SIG-M5 treated with dmso at 0.1 percent for 504 hours (cell line): ENCODE measurements at regions not wholly inside any gene's neighbourhood (a gene's known extent, or its start where the extent isn't known, plus 50 kb on each side); places are given as distances from the start of the nearest gene placed in this dataset.
A peak's percentile ranks its signal among the peaks of the same experiment; 100 is the strongest.

Source experiments
- DNase-seq: peaks from one replicate; lab custom pipeline; 2025; ENCODE audit not compliant: unreplicated experiment; lab: John Stamatoyannopoulos, UW

DNA sequence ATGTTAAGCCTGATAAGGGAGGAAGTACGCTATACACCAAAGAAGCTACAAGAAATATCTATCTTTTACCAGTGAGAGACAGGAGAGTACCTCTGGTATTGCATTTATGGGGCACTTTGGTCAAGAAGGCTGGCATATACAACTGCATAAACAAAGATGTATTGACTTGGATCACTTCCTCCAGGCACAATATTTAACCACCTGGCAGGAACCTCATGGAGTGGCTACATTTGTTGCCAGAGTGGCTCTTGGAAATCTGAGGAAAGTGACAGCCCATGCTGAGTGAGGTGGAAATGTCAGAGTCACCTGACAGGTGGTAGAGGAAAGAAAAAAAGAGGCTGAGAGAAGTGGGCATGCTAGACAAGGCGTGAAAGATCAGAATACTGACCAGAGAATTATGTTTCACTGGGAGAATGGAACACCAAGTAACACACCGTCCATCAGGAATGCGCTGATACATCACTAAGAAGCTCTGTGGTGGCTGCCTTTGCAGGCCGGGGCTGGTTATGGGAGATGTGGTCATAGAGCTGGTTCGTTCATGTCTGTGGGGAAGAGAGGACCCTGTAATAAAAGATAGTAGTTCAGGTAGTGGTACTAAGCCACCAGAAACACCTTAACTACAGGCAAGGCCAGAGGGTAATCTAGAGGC, 61.4 kb upstream of the UFL1 start:
- no peak for DNase-seq

- DNase-seq: no peak
Measured at GRCh38 chr6:96465321-96465903, 56.2 kb upstream of the UFL1 start.

DNA sequence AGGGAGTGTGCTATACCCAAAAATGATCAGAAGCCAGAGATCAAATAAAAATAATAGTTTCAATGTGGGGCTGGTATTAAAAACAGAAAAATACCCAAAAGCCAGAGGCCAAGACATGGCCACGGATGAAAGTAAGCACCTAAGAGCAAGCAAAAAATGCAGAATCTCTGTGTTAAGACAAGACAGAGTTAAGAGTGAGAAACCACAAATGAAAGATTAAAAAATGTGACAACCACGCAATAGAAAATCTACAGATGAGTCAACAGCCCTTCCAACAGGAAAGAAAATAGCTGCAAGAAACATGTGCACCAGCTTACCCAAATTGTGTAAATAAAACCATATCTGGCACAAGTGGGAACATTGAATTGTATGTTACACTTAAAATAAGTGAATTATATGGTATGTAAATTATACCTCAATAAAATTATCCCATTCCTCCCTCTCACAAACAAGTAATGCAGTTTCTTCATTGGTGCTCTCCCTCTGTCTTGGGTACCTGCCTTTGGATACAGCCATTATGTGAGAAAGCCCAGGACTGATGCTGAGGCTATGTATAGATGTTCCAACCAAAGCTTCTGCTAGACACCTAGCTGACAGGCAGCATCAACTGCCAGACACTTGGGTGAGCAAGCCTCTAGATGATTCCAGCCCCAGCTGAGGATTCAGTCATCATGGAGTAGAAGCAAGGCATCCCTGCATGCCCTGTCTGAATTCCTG, 55.3 kb upstream of the UFL1 start:
- no peak for DNase-seq

DNA sequence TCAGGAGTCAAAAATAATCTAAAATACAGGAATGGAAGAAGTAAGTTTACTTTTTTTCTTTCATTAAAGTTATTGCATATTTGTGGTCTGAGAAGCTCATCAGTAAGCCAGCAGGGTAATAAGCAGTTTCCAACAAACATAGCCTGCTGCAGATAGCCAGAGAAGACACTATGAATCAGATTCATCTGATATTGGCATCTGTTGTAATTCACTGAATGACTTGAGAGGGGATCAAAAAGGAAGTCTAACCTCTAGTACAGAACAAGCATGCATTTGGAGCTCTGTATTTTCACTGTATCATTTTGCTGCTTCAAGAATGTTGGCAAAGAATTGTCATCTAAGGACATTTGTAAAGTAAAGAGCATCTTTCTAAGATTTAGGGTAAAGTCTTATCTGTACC, 53.8 kb upstream of the UFL1 start:
- no peak for DNase-seq

GRCh38 chr6:96468281-96468680, 53.3 kb upstream of the UFL1 start:
- no peak for DNase-seq

- peak; percentile 14 for DNase-seq
Measured at GRCh38 chr6:96468681-96469224, 52.9 kb upstream of the UFL1 start.

GRCh38 chr6:96469312-96469711, 52.3 kb upstream of the UFL1 start:
- DNase-seq: no peak

GRCh38 chr6:96470296-96470695, 51.3 kb upstream of the UFL1 start:
- no peak for DNase-seq
